ENCODE measurements at regions not wholly inside any gene's neighbourhood (a gene's known extent, or its start where the extent isn't known, plus 50 kb on each side); places are given as distances from the start of the nearest gene placed in this dataset.

GRCh38 chr11:113554526-113554925 lies 79.3 kb upstream of the DRD2 start:
- Mint-ChIP-seq H3K27me3 (ENCODE audit: low read depth) (peaks cover 10% of the 10 kb centered on the region), H3K9me3 (no peaks in the 10 kb centered on the region), H3K36me3 (ENCODE audit: low read depth) (no peaks in the 10 kb centered on the region), H3K27ac (no peak overlapping the region), H3K4me1 (ENCODE audit: low read depth) (peaks cover 2% of the 10 kb centered on the region), H3K4me3 (no peak overlapping the region)

GRCh38 chr11:113553915-113554314 lies 78.7 kb upstream of the DRD2 start:
- Mint-ChIP-seq H3K4me1 (ENCODE audit: low read depth) (peaks cover 2% of the 10 kb centered on the region), H3K36me3 (ENCODE audit: low read depth) (no peaks in the 10 kb centered on the region), H3K27ac (no peak overlapping the region), H3K27me3 (ENCODE audit: low read depth) (peaks cover 13% of the 10 kb centered on the region), H3K4me3 (no peak overlapping the region), H3K9me3 (no peaks in the 10 kb centered on the region)

- H3K36me3 Mint-ChIP-seq (ENCODE audit: low read depth) = no peaks in the 10 kb centered on the region
- no peak overlapping the region for H3K27ac Mint-ChIP-seq
- H3K4me1 Mint-ChIP-seq (ENCODE audit: low read depth) = peaks cover 2% of the 10 kb centered on the region
- peaks cover 16% of the 10 kb centered on the region for H3K27me3 Mint-ChIP-seq (ENCODE audit: low read depth)
- H3K4me3 Mint-ChIP-seq = no peak overlapping the region
- H3K9me3 Mint-ChIP-seq = no peaks in the 10 kb centered on the region
These were observed 78.0 kb upstream of the DRD2 start for GRCh38 chr11:113553235-113553634.

GRCh38 chr11:113552271-113552670 lies 77.1 kb upstream of the DRD2 start:
- no peak overlapping the region for H3K27ac Mint-ChIP-seq
- H3K4me1 Mint-ChIP-seq (ENCODE audit: low read depth) = peaks cover 2% of the 10 kb centered on the region
- H3K27me3 Mint-ChIP-seq (ENCODE audit: low read depth) = peaks cover 21% of the 10 kb centered on the region
- H3K36me3 Mint-ChIP-seq (ENCODE audit: low read depth) = no peaks in the 10 kb centered on the region
- H3K4me3 Mint-ChIP-seq = no peak overlapping the region
- no peaks in the 10 kb centered on the region for H3K9me3 Mint-ChIP-seq

GRCh38 chr11:113551645-113552044 lies 76.4 kb upstream of the DRD2 start:
- H3K4me1 Mint-ChIP-seq (ENCODE audit: low read depth) = peaks cover 2% of the 10 kb centered on the region
- no peaks in the 10 kb centered on the region for H3K9me3 Mint-ChIP-seq
- peaks cover 21% of the 10 kb centered on the region for H3K27me3 Mint-ChIP-seq (ENCODE audit: low read depth)
- H3K27ac Mint-ChIP-seq = no peak overlapping the region
- H3K4me3 Mint-ChIP-seq = no peak overlapping the region
- H3K36me3 Mint-ChIP-seq (ENCODE audit: low read depth) = no peaks in the 10 kb centered on the region

GRCh38 chr11:113549611-113550578 lies 74.7 kb upstream of the DRD2 start:
- Mint-ChIP-seq H3K4me1 (ENCODE audit: low read depth) (no peaks in the 10 kb centered on the region), H3K27me3 (ENCODE audit: low read depth) (peaks cover 27% of the 10 kb centered on the region), H3K4me3 (no peak overlapping the region), H3K27ac (no peak overlapping the region), H3K9me3 (no peaks in the 10 kb centered on the region), H3K36me3 (ENCODE audit: low read depth) (no peaks in the 10 kb centered on the region)

GRCh38 chr11:113549061-113549460 lies 73.9 kb upstream of the DRD2 start:
- H3K36me3 Mint-ChIP-seq (ENCODE audit: low read depth) = no peaks in the 10 kb centered on the region
- H3K4me1 Mint-ChIP-seq (ENCODE audit: low read depth) = no peaks in the 10 kb centered on the region
- peaks cover 29% of the 10 kb centered on the region for H3K27me3 Mint-ChIP-seq (ENCODE audit: low read depth)
- H3K9me3 Mint-ChIP-seq = no peaks in the 10 kb centered on the region
- H3K27ac Mint-ChIP-seq = no peak overlapping the region
- H3K4me3 Mint-ChIP-seq = no peak overlapping the region

GRCh38 chr11:113547739-113548138 lies 72.5 kb upstream of the DRD2 start:
- Mint-ChIP-seq H3K27ac (no peak overlapping the region), H3K4me3 (no peak overlapping the region), H3K27me3 (ENCODE audit: low read depth) (peaks cover 29% of the 10 kb centered on the region), H3K9me3 (no peaks in the 10 kb centered on the region), H3K4me1 (ENCODE audit: low read depth) (no peaks in the 10 kb centered on the region), H3K36me3 (ENCODE audit: low read depth) (no peaks in the 10 kb centered on the region)

- peaks cover 34% of the 10 kb centered on the region for H3K27me3 Mint-ChIP-seq (ENCODE audit: low read depth)
- no peaks in the 10 kb centered on the region for H3K4me1 Mint-ChIP-seq (ENCODE audit: low read depth)
- H3K9me3 Mint-ChIP-seq = no peaks in the 10 kb centered on the region
- H3K27ac Mint-ChIP-seq = no peak overlapping the region
- H3K36me3 Mint-ChIP-seq (ENCODE audit: low read depth) = no peaks in the 10 kb centered on the region
- no peak overlapping the region for H3K4me3 Mint-ChIP-seq
These were observed 71.7 kb upstream of the DRD2 start for GRCh38 chr11:113546757-113547507.

GRCh38 chr11:113542420-113542819 lies 67.2 kb upstream of the DRD2 start:
- Mint-ChIP-seq H3K4me3 (no peak overlapping the region), H3K27me3 (ENCODE audit: low read depth) (peaks cover 22% of the 10 kb centered on the region), H3K9me3 (no peaks in the 10 kb centered on the region), H3K27ac (no peak overlapping the region), H3K4me1 (ENCODE audit: low read depth) (no peaks in the 10 kb centered on the region), H3K36me3 (ENCODE audit: low read depth) (no peaks in the 10 kb centered on the region)

GRCh38 chr11:113540416-113541330 lies 65.5 kb upstream of the DRD2 start:
- no peaks in the 10 kb centered on the region for H3K4me1 Mint-ChIP-seq (ENCODE audit: low read depth)
- H3K9me3 Mint-ChIP-seq = no peaks in the 10 kb centered on the region
- H3K4me3 Mint-ChIP-seq = no peak overlapping the region
- H3K36me3 Mint-ChIP-seq (ENCODE audit: low read depth) = no peaks in the 10 kb centered on the region
- peaks cover 25% of the 10 kb centered on the region for H3K27me3 Mint-ChIP-seq (ENCODE audit: low read depth)
- H3K27ac Mint-ChIP-seq = no peak overlapping the region

- no peaks in the 10 kb centered on the region for H3K36me3 Mint-ChIP-seq (ENCODE audit: low read depth)
- H3K4me1 Mint-ChIP-seq (ENCODE audit: low read depth) = no peaks in the 10 kb centered on the region
- H3K9me3 Mint-ChIP-seq = no peaks in the 10 kb centered on the region
- H3K27ac Mint-ChIP-seq = no peak overlapping the region
- peaks cover 23% of the 10 kb centered on the region for H3K27me3 Mint-ChIP-seq (ENCODE audit: low read depth)
- H3K4me3 Mint-ChIP-seq = no peak overlapping the region
These were observed 63.5 kb upstream of the DRD2 start for GRCh38 chr11:113538451-113539412.

- H3K4me1 Mint-ChIP-seq (ENCODE audit: low read depth) = no peaks in the 10 kb centered on the region
- no peak overlapping the region for H3K4me3 Mint-ChIP-seq
- H3K27ac Mint-ChIP-seq = no peak overlapping the region
- H3K36me3 Mint-ChIP-seq (ENCODE audit: low read depth) = no peaks in the 10 kb centered on the region
- H3K9me3 Mint-ChIP-seq = no peaks in the 10 kb centered on the region
- peaks cover 31% of the 10 kb centered on the region for H3K27me3 Mint-ChIP-seq (ENCODE audit: low read depth)
These were observed 59.4 kb upstream of the DRD2 start for GRCh38 chr11:113534625-113535024.
